ENCODE measurements at regions not wholly inside any gene's neighbourhood (a gene's known extent, or its start where the extent isn't known, plus 50 kb on each side); places are given as distances from the start of the nearest gene placed in this dataset.

DNA sequence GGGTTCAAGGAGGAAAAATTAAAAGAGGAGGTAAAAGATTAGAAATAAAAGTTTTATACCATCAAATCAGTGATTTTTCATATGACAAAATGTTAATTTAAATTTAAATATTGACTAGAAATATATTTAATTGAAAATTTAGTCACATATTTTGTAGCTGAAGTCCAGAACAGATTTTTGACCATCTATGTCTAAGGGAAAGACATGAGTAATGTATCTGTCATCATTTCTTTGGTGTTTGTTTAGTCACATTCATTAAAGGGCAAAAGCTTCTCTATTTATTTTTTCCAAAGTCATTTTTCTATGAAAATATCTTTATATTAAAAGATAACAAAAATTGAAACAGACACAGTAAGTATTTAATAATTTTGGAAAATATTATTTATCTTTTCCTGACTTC is 252.0 kb upstream of the ISL1 start:
- H3K4me1 ChIP-seq (ENCODE audit: insufficient read depth, low read length, poor library complexity, severe bottlenecking): no peaks in the 10 kb centered on the region
- no peak overlapping the region for H3K4me2 ChIP-seq (ENCODE audit: low read depth, low read length, poor library complexity, severe bottlenecking)
- no peaks in the 10 kb centered on the region for H3K9me3 ChIP-seq (ENCODE audit: insufficient read depth, low read depth, low read length)

DNA sequence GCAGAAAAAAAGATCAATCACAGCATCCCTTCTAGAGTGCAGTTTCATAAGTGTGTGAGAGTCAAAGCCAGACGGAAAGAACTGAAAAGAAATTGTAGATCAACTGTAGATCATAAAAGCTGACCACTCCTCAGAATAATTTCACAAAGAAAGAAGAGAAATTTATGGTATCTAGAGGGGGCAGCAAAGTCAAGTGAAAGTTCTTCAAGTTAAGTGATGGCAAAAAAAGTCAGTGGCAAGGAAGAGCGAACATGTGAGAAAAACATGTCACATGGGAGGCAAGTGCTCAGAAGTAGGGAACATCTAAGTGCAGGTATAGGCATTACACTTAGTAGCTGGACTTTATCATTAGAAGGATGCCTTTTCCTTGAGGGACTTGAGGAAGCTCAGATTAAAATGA is 245.1 kb upstream of the ISL1 start:
- H3K4me3 ChIP-seq (ENCODE audit: low read length, poor library complexity, severe bottlenecking): no peak overlapping the region
- H3K4me1 ChIP-seq (ENCODE audit: insufficient read depth, low read length, poor library complexity, severe bottlenecking): no peaks in the 10 kb centered on the region
- no peaks in the 10 kb centered on the region for H3K79me2 ChIP-seq (ENCODE audit: insufficient read depth, low read length)
- no peak overlapping the region for H2AFZ ChIP-seq (ENCODE audit: low read length)
- H3K9ac ChIP-seq (ENCODE audit: low read depth, low read length, poor library complexity, severe bottlenecking): no peak overlapping the region
- no peaks in the 10 kb centered on the region for H3K27me3 ChIP-seq (ENCODE audit: insufficient read depth, low read length, poor library complexity, severe bottlenecking)
- H3K36me3 ChIP-seq (ENCODE audit: insufficient read depth, low read length): no peaks in the 10 kb centered on the region
- no peak for TF ChIP-seq EZH2phosphoT487 (IDR thresholded peaks at IDR 0.05; ENCODE audit: borderline replicate concordance)
- TF ChIP-seq, protein P1, sequence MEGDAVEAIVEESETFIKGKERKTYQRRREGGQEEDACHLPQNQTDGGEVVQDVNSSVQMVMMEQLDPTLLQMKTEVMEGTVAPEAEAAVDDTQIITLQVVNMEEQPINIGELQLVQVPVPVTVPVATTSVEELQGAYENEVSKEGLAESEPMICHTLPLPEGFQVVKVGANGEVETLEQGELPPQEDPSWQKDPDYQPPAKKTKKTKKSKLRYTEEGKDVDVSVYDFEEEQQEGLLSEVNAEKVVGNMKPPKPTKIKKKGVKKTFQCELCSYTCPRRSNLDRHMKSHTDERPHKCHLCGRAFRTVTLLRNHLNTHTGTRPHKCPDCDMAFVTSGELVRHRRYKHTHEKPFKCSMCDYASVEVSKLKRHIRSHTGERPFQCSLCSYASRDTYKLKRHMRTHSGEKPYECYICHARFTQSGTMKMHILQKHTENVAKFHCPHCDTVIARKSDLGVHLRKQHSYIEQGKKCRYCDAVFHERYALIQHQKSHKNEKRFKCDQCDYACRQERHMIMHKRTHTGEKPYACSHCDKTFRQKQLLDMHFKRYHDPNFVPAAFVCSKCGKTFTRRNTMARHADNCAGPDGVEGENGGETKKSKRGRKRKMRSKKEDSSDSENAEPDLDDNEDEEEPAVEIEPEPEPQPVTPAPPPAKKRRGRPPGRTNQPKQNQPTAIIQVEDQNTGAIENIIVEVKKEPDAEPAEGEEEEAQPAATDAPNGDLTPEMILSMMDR (conservative IDR thresholded peaks at IDR 0.05; ENCODE audit: low read length): no peak
- no peaks in the 10 kb centered on the region for H3K9me2 ChIP-seq (replicated peaks; ENCODE audit: low read depth, low read length)
- no peaks in the 10 kb centered on the region for H3F3A ChIP-seq (ENCODE audit: low read depth)
- no peaks in the 10 kb centered on the region for H4K20me1 ChIP-seq (ENCODE audit: insufficient read depth, low read length, poor library complexity, severe bottlenecking)
- H3K4me2 ChIP-seq (ENCODE audit: low read depth, low read length, poor library complexity, severe bottlenecking): no peak overlapping the region
- H3K9me3 ChIP-seq (ENCODE audit: insufficient read depth, low read depth, low read length): no peaks in the 10 kb centered on the region

More for the DNA sequence above, 252.0 kb upstream of the ISL1 start:
- H2AFZ ChIP-seq (ENCODE audit: low read length): no peak overlapping the region
- H3K9ac ChIP-seq (ENCODE audit: low read depth, low read length, poor library complexity, severe bottlenecking): no peak overlapping the region
- no peaks in the 10 kb centered on the region for H3K36me3 ChIP-seq (ENCODE audit: insufficient read depth, low read length)
- no peaks in the 10 kb centered on the region for H3K27me3 ChIP-seq (ENCODE audit: insufficient read depth, low read length, poor library complexity, severe bottlenecking)
- H4K20me1 ChIP-seq (ENCODE audit: insufficient read depth, low read length, poor library complexity, severe bottlenecking): no peaks in the 10 kb centered on the region
- H3F3A ChIP-seq (ENCODE audit: low read depth): no peaks in the 10 kb centered on the region
- H3K4me3 ChIP-seq (ENCODE audit: low read length, poor library complexity, severe bottlenecking): no peak overlapping the region
- no peak for TF ChIP-seq EZH2phosphoT487 (IDR thresholded peaks at IDR 0.05; ENCODE audit: borderline replicate concordance)
- TF ChIP-seq, protein P1 (conservative IDR thresholded peaks at IDR 0.05; ENCODE audit: low read length): no peak
- H3K79me2 ChIP-seq (ENCODE audit: insufficient read depth, low read length): no peaks in the 10 kb centered on the region
- no peaks in the 10 kb centered on the region for H3K9me2 ChIP-seq (replicated peaks; ENCODE audit: low read depth, low read length)

DNA sequence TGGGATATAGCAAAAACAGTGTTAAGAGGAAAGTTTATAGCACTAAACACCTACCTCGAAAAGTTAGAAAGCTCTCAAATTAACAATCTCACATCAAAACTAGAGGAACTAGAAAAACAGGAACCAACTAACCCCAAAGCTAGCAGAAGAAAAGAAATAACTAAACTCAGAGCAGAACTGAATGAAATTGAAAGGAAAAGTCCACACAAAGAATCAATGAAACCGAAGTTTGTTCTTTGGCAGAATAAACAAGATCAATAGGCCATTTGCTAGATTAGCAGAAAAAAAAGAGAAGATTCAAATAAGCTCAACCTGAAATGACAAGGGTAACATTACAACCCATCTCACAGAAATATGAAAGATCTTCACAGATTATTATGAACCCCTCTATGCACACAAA is 234.8 kb upstream of the ISL1 start:
- Histone ChIP-seq H3K9me2 (replicated peaks; ENCODE audit: low read depth, low read length) (no peaks in the 10 kb centered on the region), H2AFZ (ENCODE audit: low read length) (no peak overlapping the region), H3K27me3 (ENCODE audit: insufficient read depth, low read length, poor library complexity, severe bottlenecking) (no peaks in the 10 kb centered on the region), H3K36me3 (ENCODE audit: insufficient read depth, low read length) (no peaks in the 10 kb centered on the region), H3K4me2 (ENCODE audit: low read depth, low read length, poor library complexity, severe bottlenecking) (no peak overlapping the region), H3K4me1 (ENCODE audit: insufficient read depth, low read length, poor library complexity, severe bottlenecking) (no peaks in the 10 kb centered on the region), H3F3A (ENCODE audit: low read depth) (no peaks in the 10 kb centered on the region), H3K79me2 (ENCODE audit: insufficient read depth, low read length) (no peaks in the 10 kb centered on the region), H3K4me3 (ENCODE audit: low read length, poor library complexity, severe bottlenecking) (no peak overlapping the region), H4K20me1 (ENCODE audit: insufficient read depth, low read length, poor library complexity, severe bottlenecking) (no peaks in the 10 kb centered on the region), H3K9me3 (ENCODE audit: insufficient read depth, low read depth, low read length) (no peaks in the 10 kb centered on the region), H3K9ac (ENCODE audit: low read depth, low read length, poor library complexity, severe bottlenecking) (no peak overlapping the region)
- TF ChIP-seq, protein P1 (conservative IDR thresholded peaks at IDR 0.05; ENCODE audit: low read length): no peak
- TF ChIP-seq EZH2phosphoT487 (IDR thresholded peaks at IDR 0.05; ENCODE audit: borderline replicate concordance): no peak
